ENCODE measurements at regions not wholly inside any gene's neighbourhood (a gene's known extent, or its start where the extent isn't known, plus 50 kb on each side); places are given as distances from the start of the nearest gene placed in this dataset.

DNA sequence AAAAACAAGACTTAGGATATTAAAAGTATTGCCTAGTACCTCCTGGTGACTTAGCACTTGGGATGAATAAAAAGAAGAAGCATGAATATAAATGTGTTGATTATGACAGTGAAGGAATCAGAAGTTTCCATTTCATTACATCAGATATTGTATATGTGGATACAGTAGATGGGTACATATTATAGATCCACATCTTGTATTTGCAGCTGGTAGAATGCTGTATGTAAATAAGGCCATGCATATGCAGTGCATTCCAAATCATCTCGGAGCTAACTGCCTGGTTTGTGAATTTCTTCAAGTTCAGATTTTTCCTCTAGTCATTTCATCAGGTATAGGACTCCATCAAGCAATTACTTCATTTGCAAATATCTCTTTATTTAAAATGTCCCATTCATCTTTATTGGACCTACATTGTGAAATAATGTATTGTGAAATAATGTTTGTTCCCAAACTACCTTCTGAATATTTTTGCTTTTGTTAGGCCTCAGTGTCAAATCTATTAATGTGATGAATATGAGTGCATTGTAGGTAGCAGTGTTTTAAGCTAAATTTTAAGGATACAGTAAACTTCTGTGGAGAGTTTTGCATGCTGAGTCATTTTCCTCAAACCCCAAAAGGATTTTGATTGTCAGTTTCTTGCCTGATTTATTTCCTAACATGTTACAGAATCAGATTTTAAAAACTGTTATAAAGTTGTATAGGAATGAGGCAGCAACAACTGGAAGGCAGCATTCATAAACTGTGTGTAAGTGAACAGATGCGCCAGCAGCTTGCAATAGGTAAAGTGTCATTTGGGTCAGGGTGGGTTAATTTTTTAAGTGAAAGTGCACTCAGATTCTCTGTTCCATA lies 370.8 kb upstream of the RIOK2 start (continued):
- no peak for TF ChIP-seq ZBTB21 (tag by site-specific recombination; IDR thresholded peaks at IDR 0.05)
- no peak for TF ChIP-seq ZNF175 (tag by site-specific recombination; IDR thresholded peaks at IDR 0.05)
- no peak for TF ChIP-seq SCRT1 (tag by site-specific recombination; IDR thresholded peaks at IDR 0.05; ENCODE audit: borderline replicate concordance)
- no peak for TF ChIP-seq ZNF433 (tag by site-specific recombination; IDR thresholded peaks at IDR 0.05; ENCODE audit: low read depth)
- TF ChIP-seq ZNF221 (tag by site-specific recombination; IDR thresholded peaks at IDR 0.05; ENCODE audit: borderline replicate concordance), result no peak
- TF ChIP-seq ZNF791 (tag by site-specific recombination; IDR thresholded peaks at IDR 0.05), result no peak

DNA sequence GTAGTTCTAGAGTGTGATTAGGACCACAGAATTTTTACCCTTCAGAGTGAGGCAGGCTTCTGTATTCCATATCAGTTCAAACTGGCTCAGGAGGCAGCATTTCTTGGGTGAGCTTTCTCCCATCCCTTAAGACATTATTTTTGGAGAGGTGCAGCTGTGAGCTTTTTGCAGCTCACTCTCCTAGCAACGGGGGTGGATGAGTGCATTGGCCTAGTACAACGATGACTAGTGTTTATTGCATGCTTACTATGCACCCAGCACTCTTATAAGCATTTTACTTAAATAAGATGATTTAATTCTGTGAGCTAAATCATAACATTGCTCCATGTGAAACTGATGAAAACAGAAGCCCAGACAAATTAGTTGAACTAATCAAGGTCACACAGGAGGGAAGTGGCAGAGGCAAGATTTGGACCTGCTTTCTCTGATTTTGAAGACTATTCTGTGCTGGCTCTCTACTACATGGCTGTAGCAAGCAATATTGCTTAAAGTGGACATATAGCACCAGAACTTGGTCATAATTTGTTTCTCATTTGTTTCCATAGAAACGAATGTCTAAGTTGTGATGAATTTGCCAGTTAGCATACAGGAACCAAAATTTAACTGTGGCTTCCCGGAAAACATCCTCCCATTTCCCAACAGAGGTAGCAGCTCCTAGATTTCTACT lies 372.1 kb upstream of the RIOK2 start:
- no peaks in the 10 kb centered on the region for H3K36me3 ChIP-seq (ENCODE audit: control insufficient read depth in 2 of 2, insufficient read depth in 1 of 2, low read length in 2 of 2)
- H3K4me1 ChIP-seq (ENCODE audit: control insufficient read depth, insufficient read depth, low read length), result no peaks in the 10 kb centered on the region
- H3K9me3 ChIP-seq (ENCODE audit: control insufficient read depth, insufficient read depth, low read depth, low read length), result no peaks in the 10 kb centered on the region
- ChIA-PET CTCF (no interaction called here), POLR2A (no interaction called here)
- no peak overlapping the region for H3K4me3 ChIP-seq (ENCODE audit: low read depth, low read length)
- TF ChIP-seq ZNF133 (tag by site-specific recombination; IDR thresholded peaks at IDR 0.05) (no peak), ZNF776 (tag by site-specific recombination; IDR thresholded peaks at IDR 0.05; ENCODE audit: borderline replicate concordance) (no peak), ZNF623 (tag by site-specific recombination; IDR thresholded peaks at IDR 0.05) (no peak), ZEB2 (tag by site-specific recombination; IDR thresholded peaks at IDR 0.05) (no peak), ZNF138 (tag by site-specific recombination; IDR thresholded peaks at IDR 0.05; ENCODE audit: borderline replicate concordance) (no peak), ZNF561 (tag by site-specific recombination; IDR thresholded peaks at IDR 0.05; ENCODE audit: borderline replicate concordance) (no peak), GFI1B (tag by site-specific recombination; IDR thresholded peaks at IDR 0.05) (no peak), ZNF391 (tag by site-specific recombination; IDR thresholded peaks at IDR 0.05; ENCODE audit: borderline replicate concordance, low read depth) (no peak), ZNF48 (tag by site-specific recombination; IDR thresholded peaks at IDR 0.05) (no peak), ZNF792 (tag by site-specific recombination; IDR thresholded peaks at IDR 0.05) (no peak)
- TF ChIP-seq, protein P1, sequence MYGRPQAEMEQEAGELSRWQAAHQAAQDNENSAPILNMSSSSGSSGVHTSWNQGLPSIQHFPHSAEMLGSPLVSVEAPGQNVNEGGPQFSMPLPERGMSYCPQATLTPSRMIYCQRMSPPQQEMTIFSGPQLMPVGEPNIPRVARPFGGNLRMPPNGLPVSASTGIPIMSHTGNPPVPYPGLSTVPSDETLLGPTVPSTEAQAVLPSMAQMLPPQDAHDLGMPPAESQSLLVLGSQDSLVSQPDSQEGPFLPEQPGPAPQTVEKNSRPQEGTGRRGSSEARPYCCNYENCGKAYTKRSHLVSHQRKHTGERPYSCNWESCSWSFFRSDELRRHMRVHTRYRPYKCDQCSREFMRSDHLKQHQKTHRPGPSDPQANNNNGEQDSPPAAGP (tag by site-specific recombination; IDR thresholded peaks at IDR 0.05), result no peak
- no peak overlapping the region for H3K27ac ChIP-seq (ENCODE audit: extremely low read depth, low read depth, low read length)

DNA sequence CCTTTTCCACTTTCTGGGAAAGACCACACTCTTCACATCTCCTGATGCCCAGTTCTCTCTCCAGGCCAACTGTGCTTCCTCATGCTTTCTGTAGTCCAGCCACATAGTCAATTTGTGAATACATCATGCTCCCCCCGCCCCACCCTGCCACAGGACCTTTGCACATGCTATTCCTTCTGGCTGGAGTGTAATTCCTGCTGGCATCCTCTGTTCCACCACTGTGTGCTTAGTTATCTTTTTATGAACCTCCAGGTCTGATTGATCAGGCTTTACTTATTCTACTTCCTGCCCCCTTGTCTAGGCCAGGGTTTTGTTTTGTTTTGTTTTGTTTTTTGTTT lies 372.6 kb upstream of the RIOK2 start:
- POLR2A ChIA-PET, result no interaction called here
- CTCF ChIA-PET, result no interaction called here
- Histone ChIP-seq H3K27ac (ENCODE audit: extremely low read depth, low read depth, low read length) (no peak overlapping the region), H3K4me3 (ENCODE audit: low read depth, low read length) (no peak overlapping the region), H3K4me1 (ENCODE audit: control insufficient read depth, insufficient read depth, low read length) (no peaks in the 10 kb centered on the region), H3K9me3 (ENCODE audit: control insufficient read depth, insufficient read depth, low read depth, low read length) (no peaks in the 10 kb centered on the region), H3K36me3 (ENCODE audit: control insufficient read depth in 2 of 2, insufficient read depth in 1 of 2, low read length in 2 of 2) (no peaks in the 10 kb centered on the region)
- TF ChIP-seq ZFHX2 (tag by site-specific recombination; conservative IDR thresholded peaks at IDR 0.05), result no peak
- TF ChIP-seq ZNF623 (tag by site-specific recombination; IDR thresholded peaks at IDR 0.05), result peak; percentile 79

DNA sequence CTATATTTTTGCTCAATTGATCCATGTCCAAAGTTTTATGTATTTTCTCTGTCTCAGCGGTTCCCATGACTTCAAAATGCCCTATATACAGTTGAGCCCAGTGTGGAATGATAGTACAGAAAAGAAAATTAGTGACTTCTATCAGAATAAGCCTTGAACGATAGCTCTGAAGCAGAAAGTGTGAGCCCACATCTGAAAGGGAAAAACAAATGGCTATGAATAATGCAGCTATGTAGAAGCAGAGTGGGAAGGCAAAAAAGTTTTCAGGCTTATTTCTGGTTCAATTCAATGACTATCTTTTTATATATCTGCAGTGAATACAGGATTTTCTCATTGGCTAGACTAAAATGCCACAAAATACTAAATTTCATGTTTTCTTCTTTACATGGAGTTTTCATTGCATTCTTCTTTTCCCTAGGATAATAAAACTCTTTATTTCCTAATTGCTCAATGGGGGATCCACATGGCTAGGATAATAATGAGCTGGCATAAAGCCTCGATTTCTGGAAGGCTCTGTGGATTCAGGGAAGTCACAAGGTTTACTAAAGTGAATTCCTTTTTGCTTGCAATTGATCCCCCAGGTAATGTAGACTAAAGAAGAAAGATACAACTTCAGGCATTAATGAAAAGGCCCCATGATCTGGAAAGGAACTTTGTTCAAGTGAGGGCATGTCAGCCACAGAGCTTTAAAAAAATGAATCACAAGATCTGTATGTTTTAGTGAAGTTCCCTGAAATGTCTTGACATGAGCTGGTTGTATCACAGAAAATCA lies 377.0 kb upstream of the RIOK2 start:
- TF ChIP-seq ZNF785 (tag by site-specific recombination; IDR thresholded peaks at IDR 0.05) (no peak), ZNF302 (tag by site-specific recombination; IDR thresholded peaks at IDR 0.05; ENCODE audit: low read depth) (no peak), TCF7L2 (IDR thresholded peaks at IDR 0.05; ENCODE audit: borderline replicate concordance, low read depth, low read length) (no peak), ZFHX2 (tag by site-specific recombination; conservative IDR thresholded peaks at IDR 0.05) (no peak)
- ChIA-PET CTCF (interaction anchor here (0.6 to 0.9 kb wide), 2 partner anchors 23 to 26 kb away, joined by 3 to 11 read pairs; no protein-coding TSS in a partner anchor), POLR2A (no interaction called here)
- Histone ChIP-seq H3K36me3 (ENCODE audit: control insufficient read depth in 2 of 2, insufficient read depth in 1 of 2, low read length in 2 of 2) (no peaks in the 10 kb centered on the region), H3K4me1 (ENCODE audit: control insufficient read depth, insufficient read depth, low read length) (no peaks in the 10 kb centered on the region), H3K9me3 (ENCODE audit: control insufficient read depth, insufficient read depth, low read depth, low read length) (no peaks in the 10 kb centered on the region), H3K4me3 (ENCODE audit: low read depth, low read length) (no peak overlapping the region), H3K27ac (ENCODE audit: extremely low read depth, low read depth, low read length) (no peak overlapping the region)
